GM19452 (cell line): ENCODE measurements at regions not wholly inside any gene's neighbourhood (a gene's known extent, or its start where the extent isn't known, plus 50 kb on each side); places are given as distances from the start of the nearest gene placed in this dataset.

Experiments
- ATAC-seq: cut with Tn5 transposase; IDR thresholded peaks from one replicate; pipeline ENCODE4 v1.9.1; 2021; ENCODE audit not compliant: unreplicated experiment

- no peak for ATAC-seq
Measured at GRCh38 chr3:174398761-174399160, 460.4 kb upstream of the NAALADL2 start.

- no peak for ATAC-seq
Measured at GRCh38 chr3:174403831-174404230, 455.3 kb upstream of the NAALADL2 start.

DNA sequence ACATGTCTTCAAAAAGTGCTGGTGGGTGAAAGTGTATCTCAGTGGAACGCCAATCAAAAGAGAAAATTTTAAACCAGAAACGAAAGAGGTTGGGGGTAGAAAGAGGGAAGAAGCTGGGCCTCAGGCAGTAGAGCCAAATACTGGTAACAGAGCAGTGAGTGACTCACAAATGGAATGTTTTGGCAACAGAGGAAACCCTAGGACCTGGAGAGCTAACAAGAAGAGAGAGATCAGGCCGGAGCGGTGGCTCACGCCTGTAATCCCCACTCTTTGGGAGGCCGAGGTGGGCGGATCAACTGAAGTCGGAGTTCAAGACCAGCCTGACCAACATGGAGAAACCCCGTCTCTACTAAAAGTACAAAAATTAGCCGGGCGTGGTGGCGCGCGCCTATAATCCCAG, 450.8 kb upstream of the NAALADL2 start:
- no peak for ATAC-seq

DNA sequence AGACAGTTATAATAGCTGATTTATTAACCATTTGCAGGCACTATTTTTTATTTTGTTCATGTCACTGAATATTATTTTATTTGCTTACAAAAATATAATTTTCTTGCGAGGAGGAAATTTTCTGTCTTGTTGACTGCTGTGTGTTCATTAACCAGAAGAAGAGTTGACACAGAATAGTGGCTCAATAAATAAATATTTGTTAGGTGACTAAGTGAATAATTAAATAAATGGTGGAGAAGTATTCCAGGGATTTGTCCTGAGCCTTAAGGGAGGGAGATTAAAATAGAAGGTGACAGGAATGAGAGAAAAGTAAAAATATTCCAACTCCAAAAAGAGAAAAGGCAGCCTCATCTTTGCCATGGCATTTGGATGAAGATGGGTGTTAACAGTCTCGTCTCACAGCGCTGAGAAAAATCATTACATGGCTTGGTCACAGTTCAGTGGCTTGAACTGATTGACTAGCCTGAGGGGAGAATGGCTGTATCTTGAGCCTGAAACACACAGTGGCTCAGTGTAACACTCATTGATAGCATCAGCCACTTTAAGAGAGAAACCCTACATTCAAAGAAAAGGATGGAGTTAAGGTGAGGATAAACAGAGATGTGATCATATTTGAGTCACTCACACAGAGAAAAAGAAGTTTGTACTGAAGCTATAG, 449.9 kb upstream of the NAALADL2 start:
- ATAC-seq = no peak

- ATAC-seq = no peak
Measured at GRCh38 chr3:174413062-174413912, 445.8 kb upstream of the NAALADL2 start.

DNA sequence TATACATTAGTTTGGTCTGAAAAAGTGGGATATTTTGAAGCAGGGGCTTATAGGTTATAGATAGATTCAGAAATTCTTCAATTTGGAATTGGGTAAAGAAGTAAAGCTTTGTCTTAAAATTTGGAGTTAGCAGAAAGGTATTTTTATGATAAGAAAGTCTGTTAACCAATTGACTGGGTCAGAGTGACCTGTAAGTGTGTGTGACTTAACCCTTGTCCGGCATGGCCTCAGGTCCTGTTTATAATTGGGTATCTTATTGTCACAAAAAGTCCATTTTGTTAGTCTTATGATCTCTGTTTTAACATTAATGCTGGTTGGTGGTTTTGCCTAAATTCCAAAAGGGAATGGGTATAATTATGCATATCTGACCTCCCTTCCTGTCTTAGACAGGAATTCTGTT, 444.2 kb upstream of the NAALADL2 start:
- ATAC-seq = no peak

- ATAC-seq = no peak
Measured at GRCh38 chr3:174417573-174417972, 441.6 kb upstream of the NAALADL2 start.

DNA sequence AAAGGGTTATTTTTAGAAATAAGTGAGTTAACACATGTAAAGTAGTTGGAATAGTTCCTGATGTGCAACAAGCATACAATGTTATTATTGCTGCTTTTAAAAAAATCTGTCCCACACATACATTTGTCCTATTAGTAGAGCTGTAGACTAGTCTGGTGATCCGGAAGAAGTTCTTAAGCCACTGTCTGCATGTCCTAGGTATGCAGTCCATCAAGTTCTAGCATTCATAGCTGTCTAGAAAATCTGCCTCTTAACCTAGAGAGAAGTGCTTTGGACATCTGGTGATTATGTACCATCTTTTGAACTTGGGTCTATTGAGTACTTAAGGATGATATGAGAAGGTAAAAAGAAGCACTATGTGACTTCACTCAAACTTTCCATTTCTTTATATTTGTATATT, 439.9 kb upstream of the NAALADL2 start:
- no peak for ATAC-seq

DNA sequence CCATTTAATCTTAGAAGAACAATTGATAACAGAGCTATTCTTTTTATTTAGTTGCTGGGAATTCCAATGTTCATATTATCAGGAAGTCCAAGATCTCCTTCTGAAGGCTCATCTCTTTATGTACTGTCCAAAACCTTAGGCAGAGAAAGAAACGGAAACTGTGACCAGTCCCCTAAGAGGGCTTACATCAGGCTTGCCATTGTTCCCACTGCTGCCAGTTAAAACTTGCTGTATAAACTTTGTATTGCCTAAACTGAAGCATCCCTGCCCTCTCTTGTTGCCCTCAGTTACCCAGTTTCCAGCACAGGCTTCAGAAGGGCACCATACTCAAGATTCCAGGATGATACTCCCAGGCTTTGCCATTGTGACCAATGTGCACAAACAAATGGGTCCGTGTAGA, 435.2 kb upstream of the NAALADL2 start:
- ATAC-seq = no peak

- no peak for ATAC-seq
Measured at GRCh38 chr3:174424656-174425055, 434.5 kb upstream of the NAALADL2 start.

- ATAC-seq = no peak
Measured at GRCh38 chr3:174425422-174425821, 433.7 kb upstream of the NAALADL2 start.

DNA sequence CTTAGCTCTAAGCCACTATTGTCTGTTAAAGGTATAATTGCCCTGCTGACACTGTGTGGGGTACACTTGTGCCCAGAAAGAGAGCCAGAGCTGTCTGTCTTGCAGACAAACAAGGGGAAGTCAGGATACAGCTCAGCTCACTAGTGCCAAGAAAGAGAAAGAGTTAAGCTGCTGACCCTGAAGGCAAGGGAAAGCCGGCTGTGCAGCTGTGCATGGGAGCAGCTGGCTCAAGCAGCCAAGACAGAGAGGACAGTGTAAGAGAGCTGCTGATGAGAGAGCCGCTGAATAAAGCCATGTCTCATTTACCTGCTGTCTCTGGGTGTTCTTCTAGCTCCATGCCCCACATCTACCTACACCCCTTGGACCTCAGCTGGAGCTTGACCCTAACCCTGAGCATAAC, 428.1 kb upstream of the NAALADL2 start:
- no peak for ATAC-seq

GRCh38 chr3:174431717-174432116, 427.4 kb upstream of the NAALADL2 start:
- ATAC-seq = no peak

DNA sequence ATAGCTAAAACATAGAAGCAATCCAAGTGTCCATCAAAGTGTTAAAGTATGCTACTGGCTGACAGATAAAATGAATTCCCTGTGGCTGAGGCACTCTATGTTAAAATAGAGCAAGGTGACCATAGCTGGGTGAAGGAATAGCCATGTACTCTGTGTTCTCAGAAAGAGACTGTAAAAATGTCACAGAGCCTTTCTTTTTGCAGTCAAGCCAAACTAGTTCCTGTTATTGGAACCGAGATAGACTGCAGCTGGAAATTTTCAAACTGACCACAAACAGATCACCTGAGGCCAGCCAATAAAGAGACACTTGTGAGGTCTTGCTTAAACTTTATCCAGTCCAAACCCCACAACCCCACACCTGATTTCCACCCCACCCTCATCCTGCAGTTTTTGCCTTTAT, 422.8 kb upstream of the NAALADL2 start:
- ATAC-seq = no peak

- ATAC-seq = no peak
Measured at GRCh38 chr3:174438501-174439145, 420.5 kb upstream of the NAALADL2 start.

GRCh38 chr3:174439331-174440252, 419.5 kb upstream of the NAALADL2 start:
- no peak for ATAC-seq

- ATAC-seq = no peak
Measured at GRCh38 chr3:174440253-174440701, 418.9 kb upstream of the NAALADL2 start.

DNA sequence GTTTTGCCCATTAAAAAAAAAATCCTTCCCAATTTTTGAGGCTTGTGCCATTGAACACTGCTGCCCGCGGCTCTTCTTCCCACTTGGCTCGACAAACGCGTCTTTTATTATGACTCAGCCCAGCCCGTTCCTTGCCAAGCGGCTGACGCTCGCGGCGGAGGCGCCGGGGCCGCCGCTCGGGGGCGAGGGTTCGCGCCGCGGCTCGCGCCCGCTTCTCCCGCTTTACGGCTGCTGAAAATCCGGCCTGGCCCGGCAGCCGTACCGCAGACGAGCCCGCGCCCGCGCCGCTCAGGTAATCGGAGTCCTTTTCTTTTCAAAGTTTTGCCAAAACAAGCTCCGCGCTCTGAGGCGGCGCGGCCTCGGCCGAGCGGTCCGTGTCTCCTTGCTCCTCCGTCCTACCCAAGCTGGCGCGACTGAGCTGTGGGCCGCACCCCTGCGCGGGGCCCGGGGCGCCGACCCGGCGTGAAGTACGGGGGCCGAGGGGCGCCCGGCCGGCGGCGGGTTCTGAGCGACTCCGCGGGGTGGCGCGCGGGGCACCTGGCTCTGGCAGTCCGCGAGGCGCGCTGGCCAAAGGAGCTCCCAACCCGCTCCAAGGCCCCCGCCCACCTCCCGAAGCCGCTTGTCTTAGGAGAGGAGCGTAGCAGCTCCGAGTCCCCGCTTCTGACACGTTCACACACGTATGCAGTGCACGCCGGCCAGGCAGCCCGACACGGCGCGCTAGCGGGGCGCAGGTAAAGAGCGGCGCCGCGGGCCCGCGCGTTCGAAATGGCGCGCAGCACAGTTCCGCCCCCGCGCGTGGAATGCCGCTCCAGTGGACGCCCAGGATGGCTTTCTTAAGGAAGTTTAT, 418.2 kb upstream of the NAALADL2 start:
- peak; percentile 71 for ATAC-seq

DNA sequence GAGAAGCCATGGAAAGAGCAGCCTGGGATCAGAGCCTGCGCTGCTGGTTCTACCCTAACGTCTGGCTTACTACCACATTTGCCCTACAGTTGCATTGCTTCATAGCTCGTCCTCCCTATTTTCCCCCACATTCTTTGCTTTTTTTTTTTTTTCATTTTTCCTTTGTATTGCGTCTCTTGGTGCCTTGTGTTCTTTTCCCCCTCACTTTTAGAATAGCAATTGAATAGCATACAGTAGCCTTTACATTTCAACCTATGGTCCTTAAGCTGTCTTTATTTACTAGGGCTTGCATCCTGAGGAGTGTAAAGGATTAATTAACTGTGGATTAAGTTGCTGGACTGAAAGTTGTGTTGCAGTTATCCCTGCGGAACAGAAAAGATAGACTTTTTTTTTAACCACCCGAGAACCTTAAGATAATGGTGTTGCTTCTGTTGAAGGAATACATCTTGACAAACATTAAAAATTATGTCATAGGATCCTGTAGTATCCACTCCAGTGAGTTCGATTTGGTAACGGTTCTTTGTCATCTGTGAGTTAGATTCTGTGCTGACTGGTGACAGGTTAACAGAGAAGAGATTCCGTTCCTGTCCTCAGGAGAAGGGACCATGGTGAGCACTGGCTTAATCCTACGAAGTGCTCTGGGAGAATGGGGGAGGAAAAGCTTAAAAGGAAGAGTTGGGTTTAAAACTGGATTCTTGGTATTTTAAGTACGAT, 417.4 kb upstream of the NAALADL2 start:
- no peak for ATAC-seq
